ENCODE measurements at regions not wholly inside any gene's neighbourhood (a gene's known extent, or its start where the extent isn't known, plus 50 kb on each side); places are given as distances from the start of the nearest gene placed in this dataset.
"Not testable (repeated sequence)": the region's sequence is repeated elsewhere in the genome, so short reads cannot be mapped to it uniquely, and the experiment has no call there.

DNA sequence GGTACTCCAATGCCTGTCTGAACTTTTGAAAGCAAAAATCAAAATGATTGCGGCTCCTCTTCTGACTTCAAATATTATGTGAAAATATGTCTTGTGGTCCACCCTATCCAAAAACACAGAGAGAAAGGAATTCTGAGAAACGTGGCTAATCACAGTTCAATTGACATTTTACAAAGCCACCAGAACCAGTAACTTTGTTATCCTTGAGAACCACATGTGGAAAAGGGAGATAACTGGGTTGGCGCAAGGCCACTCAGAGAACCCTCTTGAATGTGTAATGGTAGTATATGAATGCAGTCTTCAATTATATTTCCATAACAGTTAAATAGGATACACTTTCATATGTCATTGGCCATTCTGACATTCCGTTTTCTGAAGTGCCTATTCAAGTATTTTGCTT is 1030.0 kb upstream of the TMPRSS15 start:
- no peak for DNase-seq

DNA sequence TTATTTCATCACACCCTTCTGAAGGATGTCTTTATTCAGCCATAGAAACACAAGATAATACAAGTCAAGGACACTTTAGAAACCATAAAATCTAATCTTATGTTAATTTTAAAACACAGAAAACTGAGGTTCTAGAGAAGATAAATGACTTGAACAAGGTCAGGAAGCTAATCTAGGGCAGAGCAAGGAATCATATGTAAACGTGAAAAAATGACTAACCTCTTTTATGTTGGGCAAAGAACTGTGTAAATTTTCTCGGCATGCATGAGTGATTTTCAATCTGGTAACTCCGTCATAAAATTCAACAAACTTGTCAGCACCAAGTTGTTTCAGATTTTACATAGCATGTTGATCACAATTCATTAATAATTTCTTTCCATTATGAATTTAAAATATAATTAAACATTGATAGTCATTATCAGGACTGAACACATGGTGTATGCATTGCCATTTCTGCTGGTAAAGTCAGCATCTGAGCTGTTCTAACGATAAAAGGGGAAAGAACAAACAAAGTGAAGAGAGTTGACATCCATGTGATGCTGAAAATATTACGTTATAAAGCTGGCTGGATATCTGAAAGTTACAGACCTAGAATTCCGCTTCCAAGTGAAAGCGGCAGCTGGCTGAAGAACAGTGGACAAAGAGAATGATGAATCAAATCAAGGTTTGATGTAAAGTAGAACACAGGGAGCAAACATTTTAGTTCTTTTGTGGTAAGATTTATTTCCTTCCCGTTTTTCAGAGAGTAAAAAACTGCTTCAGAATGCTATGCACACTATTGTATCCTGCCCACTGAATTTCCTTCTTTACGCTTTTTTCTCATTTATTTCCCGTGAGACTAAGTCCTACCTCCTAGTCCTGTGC is 1037.4 kb upstream of the TMPRSS15 start:
- DNase-seq, result no peak

- no peak for DNase-seq
Observed at GRCh38 chr21:19458295-19458694, 1054.7 kb upstream of the TMPRSS15 start.

DNA sequence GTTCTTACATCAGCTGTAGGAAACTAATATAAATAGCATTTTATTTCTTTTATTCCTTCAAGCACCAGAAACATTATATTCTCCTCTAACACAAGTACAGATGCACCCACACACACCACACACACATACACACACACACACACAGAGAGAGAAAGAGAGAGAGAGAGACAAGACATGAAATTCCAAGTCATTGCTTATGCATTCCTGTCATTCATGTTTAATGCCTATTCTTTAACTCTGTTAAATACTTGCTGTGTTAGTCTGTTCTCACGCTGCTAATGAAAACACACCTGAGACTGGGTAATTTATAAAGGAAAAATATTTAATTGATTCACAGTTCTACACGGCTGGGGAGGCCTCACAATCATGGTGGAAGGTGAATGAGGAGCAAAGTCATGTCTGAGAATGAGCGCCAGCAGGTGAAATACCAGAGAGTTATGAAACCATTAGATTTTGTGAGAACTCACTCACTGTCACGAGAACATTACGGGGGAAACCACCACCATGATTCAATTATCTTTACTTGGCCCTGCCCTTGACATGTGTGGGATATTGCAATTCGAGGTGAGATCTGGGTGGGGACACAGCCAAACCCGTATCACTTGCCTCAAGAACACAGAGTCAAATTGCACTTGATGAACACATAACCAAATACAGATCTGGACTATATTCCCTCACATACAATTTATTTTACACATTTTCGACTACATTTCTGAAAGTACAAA is 1058.1 kb upstream of the TMPRSS15 start:
- no peak for DNase-seq

- no peak for DNase-seq
Observed at GRCh38 chr21:19463966-19464365, 1060.4 kb upstream of the TMPRSS15 start.

GRCh38 chr21:19468991-19469715 is 1065.6 kb upstream of the TMPRSS15 start:
- DNase-seq, result no peak

- DNase-seq, result no peak
Observed at GRCh38 chr21:19475525-19475924, 1071.9 kb upstream of the TMPRSS15 start.

DNA sequence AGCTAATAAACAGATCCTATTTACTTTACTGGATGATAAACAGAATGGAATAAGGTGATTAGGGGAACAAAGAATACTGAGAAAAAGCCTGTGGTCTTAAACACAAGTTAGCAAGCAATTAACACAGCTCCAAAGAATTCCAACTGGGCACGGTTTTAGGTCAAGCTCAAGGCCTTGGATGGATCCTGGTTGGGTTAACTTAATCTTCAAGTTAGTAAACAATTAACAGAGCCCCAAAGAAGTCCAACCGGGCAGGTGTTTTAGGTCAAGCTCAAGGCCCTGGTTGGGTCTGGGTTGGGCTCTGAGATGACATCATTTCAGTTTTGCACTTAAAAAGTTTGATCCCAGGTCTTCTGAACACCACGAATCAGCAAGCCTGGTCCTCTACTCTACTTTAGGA is 1086.3 kb upstream of the TMPRSS15 start:
- no peak for DNase-seq

DNA sequence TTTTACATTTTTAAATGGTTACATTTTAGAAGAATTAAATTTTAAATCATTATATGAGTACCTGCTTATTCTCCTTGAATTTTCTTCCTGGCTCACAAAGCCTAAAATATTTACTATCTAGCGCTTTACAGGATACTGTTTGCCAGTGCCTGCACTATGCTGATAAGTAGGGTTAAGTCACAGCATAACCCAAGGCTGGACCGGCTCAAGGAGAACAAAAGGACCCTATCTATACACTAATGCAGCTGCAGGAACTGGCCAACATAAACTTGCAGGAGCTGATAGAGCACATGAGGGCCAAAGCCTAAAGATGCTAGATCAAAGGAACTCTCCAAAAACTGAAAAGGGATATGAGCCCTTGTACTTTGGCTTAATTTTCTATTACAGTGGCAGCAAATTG is 1086.9 kb upstream of the TMPRSS15 start:
- DNase-seq, result no peak

DNA sequence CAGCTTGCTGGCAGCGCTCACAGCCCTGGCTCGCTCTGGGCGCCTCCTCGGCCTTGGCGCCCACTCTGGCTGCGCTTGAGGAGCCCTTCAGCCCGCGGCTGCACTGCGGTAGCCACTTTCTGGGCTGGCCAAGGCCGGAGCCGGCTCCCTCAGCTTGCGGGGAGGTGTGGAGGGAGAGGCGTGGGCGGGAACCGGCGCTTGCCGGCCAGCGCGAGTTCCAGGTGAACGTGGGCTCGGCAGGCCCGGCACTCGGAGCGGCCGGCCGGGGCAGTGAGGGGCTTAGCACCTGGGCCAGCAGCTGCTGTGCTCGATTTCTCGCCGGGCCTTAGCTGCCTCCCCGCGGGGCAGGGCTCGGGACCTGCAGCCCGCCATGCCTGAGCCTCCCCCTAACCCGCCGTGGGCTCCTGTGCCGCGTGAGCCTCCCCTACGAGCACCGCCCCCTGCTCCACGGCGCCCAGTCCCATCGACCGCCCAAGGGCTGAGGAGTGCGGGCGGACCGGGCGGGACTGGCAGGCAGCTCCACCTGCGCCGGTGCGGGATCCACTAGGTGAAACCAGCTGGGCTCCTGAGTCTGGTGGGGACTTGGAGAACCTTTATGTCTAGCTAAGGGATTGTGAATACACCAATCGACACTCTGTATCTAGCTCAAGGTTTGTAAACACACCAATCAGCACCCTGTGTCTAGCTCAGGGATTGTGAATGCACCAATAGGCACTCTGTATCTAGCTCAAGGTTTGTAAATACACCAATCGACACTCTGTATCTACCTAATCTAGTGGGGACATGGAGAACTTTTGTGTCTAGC is 1090.1 kb upstream of the TMPRSS15 start:
- DNase-seq, result not testable (repeated sequence)

DNA sequence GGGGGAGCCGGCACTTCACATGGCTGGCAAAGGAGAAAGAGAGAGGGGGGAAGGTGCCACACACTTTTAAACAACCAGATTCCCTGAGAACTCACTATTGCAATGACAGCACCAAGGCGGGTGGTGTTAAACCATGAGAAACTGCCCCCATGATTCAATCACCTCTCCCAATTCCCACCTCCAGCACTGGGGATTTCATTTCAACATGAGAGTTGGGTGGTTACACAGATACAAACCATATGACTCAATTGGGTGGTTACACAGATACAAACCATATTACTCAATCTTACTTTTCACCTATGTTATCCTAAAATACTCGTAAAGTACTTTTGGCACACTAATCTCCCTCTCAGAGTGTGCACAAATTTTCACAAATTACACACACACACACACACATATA is 1097.5 kb upstream of the TMPRSS15 start:
- no peak for DNase-seq

DNA sequence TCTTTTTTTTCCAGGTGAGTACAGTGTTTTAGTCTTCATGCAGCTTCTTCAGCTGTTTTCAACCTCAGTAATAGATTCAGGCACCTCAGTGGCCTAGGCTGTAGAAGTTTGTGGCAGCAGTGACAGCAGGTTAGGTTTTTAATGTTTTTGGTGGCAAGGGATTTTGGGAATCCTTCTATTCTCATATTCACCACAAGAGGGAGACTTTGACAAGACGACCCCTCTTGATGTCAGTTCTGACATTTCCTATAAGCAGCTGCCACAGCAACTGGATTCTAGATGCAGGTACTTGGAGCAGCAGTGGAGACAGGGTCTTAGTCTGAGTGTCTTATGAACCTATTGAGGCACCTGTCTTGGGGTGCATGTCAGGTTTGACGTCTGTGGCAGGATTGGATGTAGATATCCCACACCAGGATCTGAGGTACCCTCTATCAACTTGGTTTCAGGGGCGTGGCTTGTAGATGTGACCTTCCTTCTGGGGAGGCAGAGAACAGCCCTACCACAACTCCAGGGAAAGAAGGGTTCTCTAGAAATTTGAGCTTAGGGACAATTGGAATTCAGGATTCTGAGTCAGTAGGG is 1104.2 kb upstream of the TMPRSS15 start:
- DNase-seq, result no peak

GRCh38 chr21:19508442-19508841 is 1104.9 kb upstream of the TMPRSS15 start:
- DNase-seq, result no peak

- DNase-seq, result no peak
Observed at GRCh38 chr21:19508844-19509243, 1105.3 kb upstream of the TMPRSS15 start.

GRCh38 chr21:19510057-19510456 is 1106.5 kb upstream of the TMPRSS15 start:
- no peak for DNase-seq

GRCh38 chr21:19510653-19511052 is 1107.1 kb upstream of the TMPRSS15 start:
- no peak for DNase-seq

- DNase-seq, result no peak
Observed at GRCh38 chr21:19522381-19522780, 1118.8 kb upstream of the TMPRSS15 start.

DNA sequence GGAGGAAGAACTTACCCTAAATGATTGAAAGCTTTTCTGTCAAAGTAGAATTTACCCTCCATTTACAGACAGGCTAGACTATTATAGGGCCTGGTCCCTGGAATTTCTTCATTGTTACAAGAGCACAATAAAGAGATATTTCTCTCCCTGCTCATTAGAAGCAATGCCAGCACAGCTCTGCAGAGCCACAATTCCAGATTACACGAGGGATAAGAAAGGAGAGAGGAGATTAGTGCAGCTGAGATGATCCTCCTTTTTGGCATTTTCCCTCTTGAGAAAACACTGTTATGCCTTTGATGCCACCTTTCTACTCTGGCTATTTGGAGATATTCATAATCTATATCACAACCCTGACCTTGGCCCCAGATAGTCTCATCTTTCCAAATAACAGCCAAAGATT is 1119.5 kb upstream of the TMPRSS15 start:
- DNase-seq, result no peak

- no peak for DNase-seq
Observed at GRCh38 chr21:19523746-19524145, 1120.2 kb upstream of the TMPRSS15 start.

DNA sequence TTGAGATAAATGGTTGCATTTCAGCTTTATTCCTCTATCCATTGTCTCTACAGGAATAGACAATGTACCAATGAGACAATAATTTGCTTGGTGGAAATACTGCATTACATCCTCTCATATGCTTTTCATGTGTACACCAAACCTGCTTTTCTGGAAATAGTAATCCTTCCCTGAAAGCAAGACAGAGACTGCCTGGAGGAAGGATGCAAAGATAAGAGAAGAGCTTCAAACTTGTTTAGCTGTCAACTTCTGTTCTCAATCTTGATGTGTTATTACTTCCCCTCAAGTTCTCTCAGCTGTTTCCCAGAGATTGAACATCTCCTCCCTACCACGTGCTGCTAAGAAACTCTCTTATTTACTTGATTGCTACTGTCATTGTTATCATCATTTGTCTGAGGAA is 1125.4 kb upstream of the TMPRSS15 start:
- no peak for DNase-seq

GRCh38 chr21:19535356-19535755 is 1131.8 kb upstream of the TMPRSS15 start:
- DNase-seq, result no peak

DNA sequence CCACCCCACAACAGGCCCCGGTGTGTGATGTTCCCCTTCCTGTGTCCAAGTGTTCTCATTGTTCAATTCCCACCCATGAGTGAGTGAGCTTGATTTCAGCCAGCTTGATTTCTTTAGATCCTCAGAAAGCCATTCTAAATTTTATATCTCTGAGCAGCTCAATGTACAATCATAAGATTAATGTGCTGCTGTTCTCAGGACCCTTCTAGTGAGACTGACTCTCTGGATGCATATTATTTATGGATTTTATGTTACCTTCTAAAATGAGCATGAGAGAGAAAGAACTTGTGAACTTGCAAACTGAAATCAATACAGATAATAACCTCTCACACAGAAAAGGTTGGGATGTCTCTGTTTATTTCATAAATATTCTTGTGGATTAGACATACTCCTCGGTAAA is 1133.5 kb upstream of the TMPRSS15 start:
- no peak for DNase-seq
